GM23338 (cell line): ENCODE measurements at regions not wholly inside any gene's neighbourhood (a gene's known extent, or its start where the extent isn't known, plus 50 kb on each side); places are given as distances from the start of the nearest gene placed in this dataset.

Source experiments
- ATAC-seq: fragments of 200-7000 bp; cut with Tn5 transposase; 3 replicates; pipeline ENCODE4 v1.9.1; 2020
- DNase-seq: peaks from one replicate; pipeline ENCODE4 v3.0.0-alpha.2; 2015; ENCODE audit warnings: low spot score
- H2AFZ ChIP-seq: fragments of 200-600 bp; sonication (generic); 2 replicates; pipeline ENCODE4 v1.8.0; 2016; ENCODE audit warnings: antibody characterized with exemption, mild to moderate bottlenecking, moderate library complexity
- H3F3A ChIP-seq: fragments of 200-600 bp; sonication (generic); replicated peaks from 2 replicates; pipeline ENCODE4 v1.8.0; 2017; ENCODE audit warnings: antibody characterized with exemption, mixed run types, low read depth
- H3K27ac ChIP-seq: fragments of 200-600 bp; sonication (generic); 2 replicates; pipeline ENCODE4 v1.6.1; 2016; ENCODE audit warnings: low read depth
- H3K27me3 ChIP-seq: fragments of 200-600 bp; sonication (generic); 2 replicates; pipeline ENCODE4 v1.8.0; 2016; ENCODE audit warnings: mild to moderate bottlenecking, mixed run types, moderate library complexity; ENCODE audit not compliant: insufficient read depth
- H3K36me3 ChIP-seq: fragments of 200-600 bp; sonication (generic); 2 replicates; pipeline ENCODE4 v1.8.0; 2016; ENCODE audit warnings: mild to moderate bottlenecking; ENCODE audit not compliant: insufficient read depth
- H3K4me1 ChIP-seq: fragments of 200-600 bp; sonication (generic); 2 replicates; pipeline ENCODE4 v1.8.0; 2016; ENCODE audit warnings: mild to moderate bottlenecking, moderate library complexity; ENCODE audit not compliant: insufficient read depth
- H3K4me2 ChIP-seq: fragments of 200-600 bp; sonication (generic); 2 replicates; pipeline ENCODE4 v1.7.1; 2017; ENCODE audit warnings: mixed run types
- H3K4me3 ChIP-seq: fragments of 200-600 bp; sonication (generic); 2 replicates; pipeline ENCODE4 v1.6.1; 2016; ENCODE audit warnings: mixed run types
- H3K79me2 ChIP-seq: fragments of 200-600 bp; sonication (generic); replicated peaks from 2 replicates; pipeline ENCODE4 v1.8.0; 2017; ENCODE audit warnings: mild to moderate bottlenecking; ENCODE audit not compliant: insufficient read depth
- H3K9me2 ChIP-seq: fragments of 200-600 bp; sonication (generic); 2 replicates; pipeline ENCODE4 v1.8.0; 2017; ENCODE audit not compliant: insufficient read depth
- H4K20me1 ChIP-seq: fragments of 200-600 bp; sonication (generic); replicated peaks from 2 replicates; pipeline ENCODE4 v1.8.0; 2017; ENCODE audit warnings: mild to moderate bottlenecking; ENCODE audit not compliant: insufficient read depth
- H3K27ac Mint-ChIP-seq: 2 replicates; pipeline ENCODE4 v1.8.0; 2020; ENCODE audit warnings: inconsistent platforms, mild to moderate bottlenecking, moderate library complexity, mixed read lengths
- H3K27me3 Mint-ChIP-seq: 3 replicates; pipeline ENCODE4 v1.8.0; 2022; ENCODE audit warnings: low read depth, mild to moderate bottlenecking, moderate library complexity, mixed read lengths, inconsistent platforms; ENCODE audit not compliant: insufficient read depth, poor library complexity
- H3K36me3 Mint-ChIP-seq: 3 replicates; pipeline ENCODE4 v1.8.0; 2021; ENCODE audit warnings: low read depth, mild to moderate bottlenecking, inconsistent platforms, moderate library complexity, mixed read lengths
- H3K4me1 Mint-ChIP-seq: 3 replicates; pipeline ENCODE4 v1.8.0; 2020; ENCODE audit warnings: mild to moderate bottlenecking, inconsistent platforms, mixed read lengths
- H3K4me3 Mint-ChIP-seq: 3 replicates; pipeline ENCODE4 v1.8.0; 2021; ENCODE audit warnings: moderate library complexity, mild to moderate bottlenecking, inconsistent platforms, mixed read lengths
- H3K9me3 Mint-ChIP-seq: 3 replicates; pipeline ENCODE4 v1.8.0; 2020; ENCODE audit warnings: moderate library complexity, mild to moderate bottlenecking, inconsistent platforms, mixed read lengths
- CREB1 ChIP-seq: fragments of 250-450 bp; sonication (Bioruptor Pico); IDR thresholded peaks from 2 replicates; pipeline ENCODE4 v1.5.0; 2020; ENCODE audit warnings: low read depth, mild to moderate bottlenecking, moderate library complexity
- CTCF ChIP-seq, 2 experiments: fragments of 200-600 bp in 1 of 2; sonication (generic) in 1 of 2; conservative IDR thresholded peaks; 2 replicates each; pipeline versions ENCODE4 v1.5.1 to v1.6.1; 2016 to 2017; ENCODE audit warnings: antibody characterized with exemption in 2 of 2, low read depth in 2 of 2, mild to moderate bottlenecking in 2 of 2, moderate library complexity in 1 of 2
- ETS1 ChIP-seq: IDR thresholded peaks from 2 replicates; pipeline ENCODE4 v1.6.1; 2016; ENCODE audit warnings: antibody characterized with exemption
- EZH2 ChIP-seq: fragments of 200-600 bp; sonication (generic); IDR thresholded peaks from one replicate; pipeline ENCODE4 v1.8.0; 2017; ENCODE audit warnings: antibody characterized with exemption, mild to moderate bottlenecking, low read depth; ENCODE audit not compliant: unreplicated experiment
- JUNB ChIP-seq: IDR thresholded peaks from one replicate; pipeline ENCODE4 v1.6.1; 2016; ENCODE audit warnings: antibody characterized with exemption; ENCODE audit not compliant: unreplicated experiment
- NANOG ChIP-seq: IDR thresholded peaks from 2 replicates; pipeline ENCODE4 v1.6.1; 2016; ENCODE audit warnings: antibody characterized with exemption, borderline replicate concordance
- POLR2AphosphoS5 ChIP-seq: IDR thresholded peaks from 2 replicates; pipeline ENCODE4 v1.6.1; 2016; ENCODE audit warnings: antibody characterized with exemption, low read depth
- REST ChIP-seq: IDR thresholded peaks from one replicate; pipeline ENCODE4 v1.6.1; 2018; ENCODE audit warnings: antibody characterized with exemption; ENCODE audit not compliant: unreplicated experiment
- STAT1 ChIP-seq: IDR thresholded peaks from one replicate; pipeline ENCODE4 v1.6.1; 2016; ENCODE audit warnings: antibody characterized with exemption; ENCODE audit not compliant: unreplicated experiment
- ZNF114 ChIP-seq: fragments of 250-450 bp; sonication (Bioruptor Pico); IDR thresholded peaks from 2 replicates; pipeline ENCODE4 v1.5.0; 2020; ENCODE audit warnings: mild to moderate bottlenecking, moderate library complexity
- ZNF331 ChIP-seq: fragments of 250-450 bp; sonication (Bioruptor Pico); IDR thresholded peaks from 2 replicates; pipeline ENCODE4 v1.5.0; 2020; ENCODE audit warnings: low read depth, mild to moderate bottlenecking, moderate library complexity

- TF ChIP-seq CREB1 (CRISPR knock-in tag) (no peak), ZNF331 (CRISPR knock-in tag) (no peak), CTCF (conservative IDR thresholded peaks at IDR 0.05; ENCODE audit: low read depth in 2 of 2) (no peak), JUNB (no peak), POLR2AphosphoS5 (no peak), EZH2 (no peak), ZNF114 (no peak), STAT1 (no peak)
Observed at GRCh38 chr15:39506146-39506545, 74.7 kb upstream of the THBS1 start (continued).

- ATAC-seq (no peak), DNase-seq (no peak)
- no peak overlapping the region for H3K4me3 Mint-ChIP-seq
- H3K9me3 Mint-ChIP-seq: no peaks in the 10 kb centered on the region
- Histone ChIP-seq H4K20me1 (no peaks in the 10 kb centered on the region), H3K4me2 (no peak overlapping the region), H3K27me3 (no peaks in the 10 kb centered on the region), H3K36me3 (no peaks in the 10 kb centered on the region), H2AFZ (no peak overlapping the region), H3F3A (no peaks in the 10 kb centered on the region), H3K27ac (no peak overlapping the region), H3K9me2 (no peaks in the 10 kb centered on the region), H3K79me2 (no peaks in the 10 kb centered on the region), H3K4me3 (no peak overlapping the region), H3K4me1 (no peaks in the 10 kb centered on the region)
- H3K27me3 Mint-ChIP-seq: peaks cover 3% of the 10 kb centered on the region
- H3K27ac Mint-ChIP-seq: no peak overlapping the region
- H3K36me3 Mint-ChIP-seq: no peaks in the 10 kb centered on the region
- 0 out of 3 replicates have a peak, but pooled peaks cover 6% of the 10 kb centered on the region for H3K4me1 Mint-ChIP-seq
- TF ChIP-seq NANOG (no peak), ZNF331 (CRISPR knock-in tag) (no peak), REST (no peak), CTCF (conservative IDR thresholded peaks at IDR 0.05; ENCODE audit: low read depth in 2 of 2) (no peak), STAT1 (no peak), ETS1 (no peak)
Observed at GRCh38 chr15:39508536-39508935, 72.3 kb upstream of the THBS1 start.
